HL-60/S4 treated with phorbol 12-myristate 13-acetate at 8.2 ng/mL for 4 days and 3 days (cell line): ENCODE measurements at regions not wholly inside any gene's neighbourhood (a gene's known extent, or its start where the extent isn't known, plus 50 kb on each side); places are given as distances from the start of the nearest gene placed in this dataset.
"Not testable (repeated sequence)": the region's sequence is repeated elsewhere in the genome, so short reads cannot be mapped to it uniquely, and the experiment has no call there.

Experiments
- in situ Hi-C: fragments of 300-500 bp; cut with MboI; formaldehyde crosslinking; loops from 2 replicates; pipeline ENCODE4 v1.15.0; 2022; ENCODE audit warnings: low sequenced_read_pairs

- in situ Hi-C loops, result no loop called here
Observed at GRCh38 chr1:194795917-194796593, 1609.6 kb upstream of the B3GALT2 start.

DNA sequence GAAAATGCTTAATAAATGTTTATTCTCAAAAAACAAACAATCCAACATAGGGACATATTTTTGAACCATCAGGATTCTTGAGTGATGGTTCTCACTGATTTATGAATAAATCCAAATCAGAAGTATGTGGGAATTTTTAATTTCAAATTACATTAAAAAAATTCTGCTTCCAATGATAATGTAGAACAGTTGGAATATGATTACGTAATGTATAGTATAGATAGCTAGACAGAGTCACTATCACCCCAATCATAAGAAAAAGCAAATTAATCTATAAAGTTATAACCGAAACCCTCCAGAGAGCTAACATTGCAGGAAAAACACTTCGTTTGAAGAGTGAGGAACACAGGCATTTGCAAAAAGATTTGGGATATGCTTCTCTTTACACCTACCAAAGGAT, 1600.6 kb upstream of the B3GALT2 start:
- in situ Hi-C loops, result no loop called here

DNA sequence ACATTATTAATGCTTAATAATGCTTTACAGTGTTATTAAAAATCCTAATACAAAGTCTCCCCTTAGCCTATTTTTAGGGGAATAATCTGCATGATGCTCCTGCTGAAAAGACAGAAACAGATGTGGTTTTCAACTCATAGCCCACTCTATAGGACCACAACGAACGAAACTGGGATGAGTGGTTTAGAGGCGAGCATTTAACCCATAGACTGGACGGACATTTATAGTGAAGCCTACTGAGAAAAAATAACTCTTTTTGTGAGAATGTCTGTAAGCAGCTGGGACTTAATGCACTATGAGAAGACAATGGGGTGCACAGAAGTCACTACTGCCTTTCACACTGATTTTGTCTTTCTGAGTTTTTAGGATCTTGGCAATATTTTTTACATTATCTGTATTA, 1599.6 kb upstream of the B3GALT2 start:
- in situ Hi-C loops, result no loop called here

DNA sequence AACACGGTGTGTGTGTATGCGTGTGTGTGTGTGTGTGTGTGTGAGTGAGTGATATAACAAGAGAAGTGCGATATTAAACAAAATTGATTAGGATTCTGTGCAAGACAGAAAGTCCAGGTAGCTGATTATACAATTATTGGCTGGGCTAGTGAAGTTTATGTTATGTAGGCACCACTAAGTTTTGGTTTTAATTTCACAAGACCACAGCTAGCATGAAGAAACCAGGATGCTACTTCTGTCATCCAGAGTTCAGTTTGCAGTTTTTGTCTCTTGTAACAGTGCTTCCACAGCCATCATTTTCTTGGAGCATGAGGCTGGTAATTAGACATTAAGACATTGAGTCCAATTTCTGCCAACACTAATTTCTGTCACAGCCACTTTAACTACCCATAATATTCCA, 1590.2 kb upstream of the B3GALT2 start:
- in situ Hi-C loops, result no loop called here

DNA sequence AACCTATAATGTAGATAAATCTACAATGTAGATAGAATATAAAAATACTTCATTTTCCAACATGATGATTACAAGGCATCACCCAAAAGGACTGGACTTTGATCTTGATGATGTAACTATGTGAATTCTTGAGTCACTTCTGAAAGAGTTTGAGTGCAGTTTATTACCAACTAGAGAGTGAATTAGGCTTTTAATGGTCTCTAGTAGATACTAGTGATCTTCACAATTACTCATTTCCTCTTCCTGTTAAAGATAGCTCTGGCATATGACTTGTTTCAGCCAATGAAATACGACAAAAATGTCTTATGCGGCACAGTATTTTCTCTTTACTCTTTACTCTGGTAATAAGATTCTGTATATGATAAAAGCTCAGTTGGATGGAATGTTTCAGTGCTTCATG, 1588.1 kb upstream of the B3GALT2 start:
- in situ Hi-C loops, result no loop called here

GRCh38 chr1:194755241-194755994, 1569.0 kb upstream of the B3GALT2 start:
- in situ Hi-C loops, result no loop called here

DNA sequence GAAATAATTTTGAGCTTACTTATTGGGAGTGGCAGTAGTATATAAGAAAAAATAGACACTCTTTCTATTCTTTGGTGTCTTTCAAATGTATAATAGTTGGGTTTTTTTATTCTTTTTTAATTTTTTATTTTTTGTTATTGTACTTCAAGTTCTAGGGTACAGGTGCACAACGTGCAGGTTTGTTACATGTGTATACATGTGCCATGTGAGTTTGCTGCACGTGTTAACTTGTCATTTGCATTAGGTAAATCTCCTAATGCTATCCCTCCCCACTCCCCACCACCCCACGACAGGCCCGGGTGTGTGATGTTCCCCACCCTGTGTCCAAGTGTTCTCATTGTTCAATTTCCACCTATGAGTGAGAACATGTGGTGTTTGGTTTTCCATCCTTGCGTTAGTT, 1552.4 kb upstream of the B3GALT2 start:
- in situ Hi-C loops, result not testable (repeated sequence)

DNA sequence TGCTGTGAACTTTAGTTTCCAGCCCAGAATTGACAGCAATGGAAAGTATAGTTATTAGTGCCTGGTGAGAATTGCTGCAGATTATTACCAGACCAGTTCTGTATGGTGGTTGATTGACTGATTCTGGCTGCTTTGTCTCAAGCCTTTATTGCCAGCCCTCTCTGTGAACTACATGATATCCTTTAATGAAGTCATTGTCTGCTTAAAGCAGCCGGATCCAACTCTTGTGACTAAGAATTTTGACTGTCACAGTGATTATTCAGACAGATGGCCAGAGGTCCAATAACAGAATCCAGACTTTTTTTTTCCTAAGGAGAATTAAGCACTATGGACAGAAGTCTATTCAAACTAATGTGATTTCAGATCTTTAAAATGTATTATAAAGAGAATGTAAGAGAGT, 1548.6 kb upstream of the B3GALT2 start:
- in situ Hi-C loops, result no loop called here

- in situ Hi-C loops, result no loop called here
Observed at GRCh38 chr1:194731025-194731424, 1544.6 kb upstream of the B3GALT2 start.

- in situ Hi-C loops, result no loop called here
Observed at GRCh38 chr1:194730304-194730703, 1543.9 kb upstream of the B3GALT2 start.

GRCh38 chr1:194723067-194723466, 1536.7 kb upstream of the B3GALT2 start:
- in situ Hi-C loops, result no loop called here

- in situ Hi-C loops, result no loop called here
Observed at GRCh38 chr1:194717941-194718340, 1531.5 kb upstream of the B3GALT2 start.

- in situ Hi-C loops, result no loop called here
Observed at GRCh38 chr1:194717334-194717733, 1530.9 kb upstream of the B3GALT2 start.

DNA sequence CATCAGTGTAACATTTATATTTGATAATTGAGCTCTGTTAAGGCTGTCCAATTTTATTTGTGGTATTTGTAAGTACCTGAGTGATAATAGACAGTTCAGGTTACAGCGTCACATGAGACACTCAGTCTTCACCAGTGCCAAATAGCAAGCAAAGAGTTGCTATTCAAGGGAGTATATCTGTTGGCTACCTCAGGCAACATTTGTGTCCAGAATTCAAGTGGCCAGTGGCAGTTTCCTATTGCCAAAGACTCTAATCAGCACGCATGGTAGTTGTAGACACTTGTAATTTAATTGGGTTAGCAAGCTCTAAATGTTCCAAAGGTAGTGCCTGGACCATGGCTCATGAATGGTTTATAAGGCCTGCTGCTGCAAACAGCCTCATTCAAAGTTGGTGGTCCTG, 1524.3 kb upstream of the B3GALT2 start:
- in situ Hi-C loops, result no loop called here

DNA sequence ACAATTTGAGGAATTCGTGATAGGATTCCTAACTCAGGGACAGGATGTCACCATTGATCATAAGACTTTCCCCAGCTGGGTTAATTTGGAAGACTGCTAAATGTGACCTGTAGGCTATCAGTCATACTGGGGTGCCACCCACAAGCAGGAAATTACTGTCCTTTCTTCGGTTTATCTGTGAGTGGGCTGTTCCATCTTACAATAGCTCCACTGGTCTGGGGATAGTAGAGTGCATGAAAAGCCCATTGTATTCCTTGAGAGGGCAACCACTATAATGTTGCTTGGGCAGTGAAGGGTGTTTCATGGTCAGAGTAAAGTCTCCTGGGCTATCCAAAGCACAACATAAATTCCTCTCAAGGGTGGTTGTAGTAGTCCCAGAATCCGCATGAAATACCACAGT, 1523.0 kb upstream of the B3GALT2 start:
- in situ Hi-C loops, result no loop called here

GRCh38 chr1:194707074-194707473, 1520.7 kb upstream of the B3GALT2 start:
- in situ Hi-C loops, result no loop called here

GRCh38 chr1:194705123-194705854, 1518.9 kb upstream of the B3GALT2 start:
- in situ Hi-C loops, result no loop called here

- in situ Hi-C loops, result no loop called here
Observed at GRCh38 chr1:194698908-194699318, 1512.5 kb upstream of the B3GALT2 start.

GRCh38 chr1:194693244-194693643, 1506.8 kb upstream of the B3GALT2 start:
- in situ Hi-C loops, result no loop called here

- in situ Hi-C loops, result no loop called here
Observed at GRCh38 chr1:194684636-194685035, 1498.2 kb upstream of the B3GALT2 start.

- in situ Hi-C loops, result no loop called here
Observed at GRCh38 chr1:194658090-194658439, 1471.7 kb upstream of the B3GALT2 start.

DNA sequence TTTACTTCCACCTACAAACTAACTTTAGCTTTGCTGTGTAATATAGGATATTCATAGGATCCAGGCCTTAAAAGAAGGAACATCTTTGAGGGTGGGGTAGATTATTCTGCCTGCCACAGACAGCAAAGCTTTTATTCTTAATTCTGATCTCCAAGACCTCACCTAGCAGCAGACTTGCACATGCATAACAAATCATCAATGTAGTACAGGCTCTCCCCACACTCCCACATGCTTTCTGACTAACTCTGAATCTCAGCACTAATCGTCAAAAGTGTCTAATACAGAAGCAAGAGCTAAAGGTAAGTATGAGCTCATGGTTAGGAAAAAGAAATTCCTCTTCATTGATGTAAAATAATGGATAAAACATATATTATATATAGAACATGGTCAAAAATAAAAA, 1468.5 kb upstream of the B3GALT2 start:
- in situ Hi-C loops, result no loop called here
